ENCODE measurements at regions not wholly inside any gene's neighbourhood (a gene's known extent, or its start where the extent isn't known, plus 50 kb on each side); places are given as distances from the start of the nearest gene placed in this dataset.

DNA sequence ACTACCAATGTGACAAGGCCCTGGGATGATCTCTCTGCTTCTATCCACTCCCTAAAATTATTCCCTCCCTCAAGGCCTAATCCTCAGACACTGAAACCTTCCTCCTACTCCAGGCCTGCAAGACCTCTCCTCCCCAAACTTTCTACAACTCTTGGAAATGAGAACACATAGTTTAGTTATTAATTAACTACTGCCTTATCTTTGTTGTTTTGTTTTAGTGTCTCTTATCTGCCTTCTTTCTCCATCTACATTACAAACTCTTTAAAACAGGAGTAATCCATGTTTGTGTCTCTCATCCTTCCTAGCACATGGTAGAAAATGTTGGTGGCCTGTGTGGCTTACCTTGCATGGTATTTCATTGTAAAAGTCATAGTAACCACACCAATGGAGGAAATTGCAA lies 139.9 kb upstream of the G2E3 start:
- no peaks in the 10 kb centered on the region for H3K27me3 ChIP-seq
- no peak for TF ChIP-seq POLR2A (IDR thresholded peaks at IDR 0.05)
- TF ChIP-seq, protein P1, sequence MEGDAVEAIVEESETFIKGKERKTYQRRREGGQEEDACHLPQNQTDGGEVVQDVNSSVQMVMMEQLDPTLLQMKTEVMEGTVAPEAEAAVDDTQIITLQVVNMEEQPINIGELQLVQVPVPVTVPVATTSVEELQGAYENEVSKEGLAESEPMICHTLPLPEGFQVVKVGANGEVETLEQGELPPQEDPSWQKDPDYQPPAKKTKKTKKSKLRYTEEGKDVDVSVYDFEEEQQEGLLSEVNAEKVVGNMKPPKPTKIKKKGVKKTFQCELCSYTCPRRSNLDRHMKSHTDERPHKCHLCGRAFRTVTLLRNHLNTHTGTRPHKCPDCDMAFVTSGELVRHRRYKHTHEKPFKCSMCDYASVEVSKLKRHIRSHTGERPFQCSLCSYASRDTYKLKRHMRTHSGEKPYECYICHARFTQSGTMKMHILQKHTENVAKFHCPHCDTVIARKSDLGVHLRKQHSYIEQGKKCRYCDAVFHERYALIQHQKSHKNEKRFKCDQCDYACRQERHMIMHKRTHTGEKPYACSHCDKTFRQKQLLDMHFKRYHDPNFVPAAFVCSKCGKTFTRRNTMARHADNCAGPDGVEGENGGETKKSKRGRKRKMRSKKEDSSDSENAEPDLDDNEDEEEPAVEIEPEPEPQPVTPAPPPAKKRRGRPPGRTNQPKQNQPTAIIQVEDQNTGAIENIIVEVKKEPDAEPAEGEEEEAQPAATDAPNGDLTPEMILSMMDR (IDR thresholded peaks at IDR 0.05), result no peak
- H3K4me3 ChIP-seq (replicated peaks in 1 of 3), result no peak overlapping the region
- H3K27ac ChIP-seq, result no peak overlapping the region
- intact Hi-C loops (cut with DNase I), result no loop called here
- no peaks in the 10 kb centered on the region for H3K9me3 ChIP-seq
- H3K4me1 ChIP-seq, result no peaks in the 10 kb centered on the region
- no peak for DNase-seq
- no peaks in the 10 kb centered on the region for H3K36me3 ChIP-seq

- TF ChIP-seq POLR2A (IDR thresholded peaks at IDR 0.05), result no peak
- TF ChIP-seq, protein P1 (IDR thresholded peaks at IDR 0.05), result no peak
- Histone ChIP-seq H3K4me1 (no peaks in the 10 kb centered on the region), H3K4me3 (replicated peaks in 1 of 3) (no peak overlapping the region), H3K36me3 (no peaks in the 10 kb centered on the region), H3K27ac (no peak overlapping the region), H3K9me3 (no peaks in the 10 kb centered on the region), H3K27me3 (no peaks in the 10 kb centered on the region)
- no peak for DNase-seq
- intact Hi-C loops (cut with DNase I), result no loop called here
- 0 to 36% methylated on average over 1 of the region's 1 CpG for WGBS, 2 donors
These were observed 138.4 kb upstream of the G2E3 start for GRCh38 chr14:30420515-30420914.

DNA sequence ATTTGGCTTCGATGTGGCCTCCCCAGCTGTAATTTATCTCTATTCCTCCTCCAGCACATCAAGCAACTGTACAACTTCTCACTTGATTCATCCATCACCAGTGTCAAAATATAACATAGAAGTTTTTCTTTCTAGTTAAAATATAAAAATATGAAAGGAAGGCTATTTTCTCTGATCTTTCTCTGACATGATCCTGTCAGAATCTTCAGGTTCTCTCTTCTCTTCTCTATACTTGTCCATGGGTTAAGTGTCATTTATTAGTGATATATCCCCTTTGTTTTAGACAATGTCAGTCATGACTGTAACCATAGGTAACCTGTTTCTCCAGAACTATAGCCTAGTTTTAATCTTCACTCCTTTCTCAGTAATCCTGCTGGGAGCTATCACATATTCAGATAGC lies 132.5 kb upstream of the G2E3 start:
- WGBS, 2 donors, result 91% methylated on average over 1 of the region's 1 CpG
- intact Hi-C loops (cut with DNase I), result no loop called here

DNA sequence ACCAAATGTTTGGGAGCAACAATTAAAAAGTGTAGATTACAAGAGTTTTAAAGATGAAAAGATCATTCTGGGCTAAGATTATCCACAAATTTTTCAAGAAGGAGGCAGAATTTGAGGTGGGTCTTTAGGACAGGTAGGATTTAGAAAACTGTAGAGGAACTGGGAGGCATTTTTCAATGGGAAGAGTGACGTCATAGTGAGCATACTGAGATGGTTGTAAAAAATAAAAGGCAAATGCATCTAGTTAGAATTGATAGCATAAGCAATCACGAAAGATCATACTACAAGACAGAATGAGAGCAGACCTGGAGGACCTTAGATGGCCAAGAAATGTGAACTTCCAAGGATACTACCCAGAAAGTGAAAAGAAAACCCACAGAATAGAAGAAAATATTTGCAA lies 131.6 kb upstream of the G2E3 start:
- H3K4me3 ChIP-seq (replicated peaks in 1 of 3), result no peak overlapping the region
- no peaks in the 10 kb centered on the region for H3K27me3 ChIP-seq
- no peak overlapping the region for H3K27ac ChIP-seq
- no peaks in the 10 kb centered on the region for H3K9me3 ChIP-seq
- no peaks in the 10 kb centered on the region for H3K36me3 ChIP-seq
- DNase-seq, result no peak
- H3K4me1 ChIP-seq, result peaks cover 0 to 4% of the 10 kb centered on the region in 2 donors
- intact Hi-C loops (cut with DNase I), result no loop called here
- 83 to 90% methylated on average over 2 of the region's 2 CpGs for WGBS, 2 donors
- no peak for TF ChIP-seq POLR2A (IDR thresholded peaks at IDR 0.05)
- TF ChIP-seq, protein P1 (IDR thresholded peaks at IDR 0.05), result no peak

More for the DNA sequence above, 132.5 kb upstream of the G2E3 start:
- TF ChIP-seq, protein P1 (IDR thresholded peaks at IDR 0.05), result no peak
- TF ChIP-seq POLR2A (IDR thresholded peaks at IDR 0.05), result no peak
- H3K9me3 ChIP-seq, result no peaks in the 10 kb centered on the region
- DNase-seq, result no peak
- H3K4me3 ChIP-seq (replicated peaks in 1 of 3), result no peak overlapping the region
- no peak overlapping the region for H3K27ac ChIP-seq
- peaks cover 0 to 4% of the 10 kb centered on the region in 2 donors for H3K4me1 ChIP-seq
- H3K27me3 ChIP-seq, result no peaks in the 10 kb centered on the region
- no peaks in the 10 kb centered on the region for H3K36me3 ChIP-seq

GRCh38 chr14:30427846-30428245 lies 131.1 kb upstream of the G2E3 start:
- Histone ChIP-seq H3K36me3 (no peaks in the 10 kb centered on the region), H3K4me1 (peaks cover 0 to 4% of the 10 kb centered on the region in 2 donors), H3K9me3 (no peaks in the 10 kb centered on the region), H3K4me3 (replicated peaks in 1 of 3) (no peak overlapping the region), H3K27me3 (no peaks in the 10 kb centered on the region), H3K27ac (no peak overlapping the region)
- intact Hi-C loops (cut with DNase I), result no loop called here
- TF ChIP-seq, protein P1 (IDR thresholded peaks at IDR 0.05), result no peak
- TF ChIP-seq POLR2A (IDR thresholded peaks at IDR 0.05), result no peak
- DNase-seq, result no peak
